Umbilical cord (tissue), 1 donor: ENCODE measurements at regions not wholly inside any gene's neighbourhood (a gene's known extent, or its start where the extent isn't known, plus 50 kb on each side); places are given as distances from the start of the nearest gene placed in this dataset.
"Not testable (repeated sequence)": the region's sequence is repeated elsewhere in the genome, so short reads cannot be mapped to it uniquely, and the experiment has no call there.

Experiments used
- DNase-seq: peaks from one replicate; pipeline ENCODE4 v3.0.0-alpha.2; 2015; ENCODE audit warnings: low spot score

- no peak for DNase-seq
Observed at GRCh38 chr2:878245-878930, 72.3 kb upstream of the SNTG2 start.

GRCh38 chr2:877747-878146 is 72.9 kb upstream of the SNTG2 start:
- no peak for DNase-seq

- no peak for DNase-seq
Observed at GRCh38 chr2:875687-876615, 74.7 kb upstream of the SNTG2 start.

GRCh38 chr2:873651-874580 is 76.7 kb upstream of the SNTG2 start:
- DNase-seq: no peak

DNA sequence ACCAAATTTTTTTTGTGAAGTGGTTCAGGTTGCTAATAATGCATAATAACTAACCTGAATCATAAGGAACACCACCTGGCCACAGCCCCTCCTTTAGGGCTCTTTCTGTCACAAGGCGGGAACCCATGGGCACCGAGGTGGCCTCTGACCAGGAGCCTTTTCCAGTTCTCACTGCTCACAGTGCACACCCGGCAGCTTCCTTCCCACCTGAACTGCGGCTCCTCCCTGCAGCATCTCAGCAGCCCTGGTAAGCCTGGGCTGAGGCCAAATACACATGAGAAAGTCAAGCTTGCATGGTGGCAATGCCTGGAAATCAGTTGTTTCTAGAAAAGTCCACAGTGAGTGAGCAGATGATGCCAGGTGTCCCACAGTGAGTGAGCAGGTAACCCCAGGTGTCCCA is 77.6 kb upstream of the SNTG2 start:
- DNase-seq: no peak

DNA sequence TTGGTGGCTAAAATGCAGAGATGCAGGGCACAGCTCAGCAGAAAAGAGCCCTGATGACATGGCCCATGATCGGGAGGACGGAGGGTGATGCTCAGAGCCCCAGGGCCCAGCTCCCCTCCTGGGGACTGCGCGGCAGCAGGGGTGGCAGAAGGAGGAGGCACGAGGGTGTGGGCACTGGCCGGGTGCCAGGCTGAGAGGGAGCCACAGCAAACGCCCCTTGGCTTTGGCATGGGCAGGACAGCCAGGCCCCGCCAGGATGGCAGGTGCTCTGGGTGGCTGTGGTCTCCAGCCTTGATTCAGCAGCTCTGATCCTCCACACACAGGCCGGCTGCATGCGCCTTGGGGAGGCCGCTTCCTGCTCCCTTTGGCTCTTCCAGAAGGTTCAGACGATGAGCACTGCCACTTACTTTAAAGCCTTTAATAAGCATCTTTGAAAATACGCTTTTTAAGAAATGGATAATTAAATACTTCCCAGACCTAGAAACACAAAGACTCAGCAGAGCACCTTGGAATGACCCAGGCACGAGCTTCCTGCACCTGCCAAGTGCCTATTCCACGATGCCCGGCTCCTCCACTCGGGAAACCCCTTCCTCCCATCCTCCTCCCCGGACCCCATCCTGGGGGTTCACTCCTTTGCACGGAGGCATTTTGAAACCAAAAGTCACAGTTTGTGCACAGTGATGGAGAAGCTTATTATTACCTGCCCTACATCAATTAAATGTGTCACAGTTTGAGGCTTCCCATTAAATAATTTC is 78.5 kb upstream of the SNTG2 start:
- no peak for DNase-seq

DNA sequence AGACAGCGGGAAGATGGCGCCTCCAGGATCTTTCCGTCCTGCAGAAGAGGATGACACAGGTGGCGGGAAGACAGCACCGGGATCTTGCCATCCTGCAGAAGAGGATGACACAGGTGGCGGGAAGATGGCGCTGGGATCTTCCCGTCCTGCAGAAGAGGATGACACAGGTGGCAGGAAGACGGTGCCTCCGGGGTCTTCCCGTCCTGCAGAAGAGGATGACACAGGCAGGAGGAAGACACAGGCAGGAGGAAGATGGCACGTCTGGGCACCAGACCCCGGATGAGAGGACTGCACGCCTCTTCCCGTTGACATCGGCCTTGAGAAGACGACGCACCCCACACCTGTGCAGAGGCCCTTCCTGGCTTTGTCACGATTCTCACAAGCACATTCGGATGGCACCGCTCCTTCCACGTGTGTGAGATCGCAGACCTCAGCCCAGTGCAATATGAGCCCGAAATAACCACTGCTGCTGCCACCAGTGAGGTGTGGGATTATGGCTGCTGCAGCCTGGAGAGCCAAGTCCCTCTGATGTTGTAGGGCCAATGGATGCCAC is 79.4 kb upstream of the SNTG2 start:
- no peak for DNase-seq

DNA sequence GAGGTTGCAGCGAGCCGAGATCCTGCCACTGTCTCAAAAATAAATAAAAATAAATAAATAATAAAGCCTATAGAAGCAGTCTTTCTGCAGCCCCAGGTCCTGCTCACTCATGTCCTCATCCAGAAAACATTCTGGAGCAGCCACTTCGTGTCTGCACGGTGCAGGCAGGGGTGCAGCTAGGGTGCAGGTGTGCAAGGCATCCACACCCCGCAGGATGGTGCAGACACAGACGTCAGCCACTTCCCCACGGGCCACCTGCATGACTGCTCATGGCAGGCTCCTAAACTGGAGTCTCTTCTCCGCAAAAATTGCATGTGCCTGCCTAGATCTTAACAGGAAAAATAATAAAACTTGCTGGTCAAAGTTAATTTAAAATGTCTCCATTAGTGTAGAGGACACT is 80.2 kb upstream of the SNTG2 start:
- no peak for DNase-seq

DNA sequence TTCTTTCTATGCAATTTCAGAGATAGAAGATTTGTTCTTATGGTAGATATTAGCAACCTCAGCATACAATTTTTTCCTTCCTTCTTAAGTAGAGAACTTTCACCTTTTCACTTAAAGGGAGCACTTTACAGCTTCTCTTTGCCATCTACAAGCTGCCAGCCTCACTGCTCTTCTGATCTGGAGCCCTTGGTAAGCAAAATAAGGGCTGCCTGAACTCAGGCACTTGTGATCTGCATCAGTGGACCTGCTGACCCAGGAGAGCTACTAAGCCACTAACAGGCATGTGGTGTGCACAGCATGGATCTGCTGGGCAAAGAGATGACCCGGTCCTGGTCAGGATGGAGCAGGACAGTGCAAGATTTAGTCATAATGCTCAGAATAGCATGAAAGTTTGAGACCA is 80.8 kb upstream of the SNTG2 start:
- no peak for DNase-seq

- DNase-seq: no peak
Observed at GRCh38 chr2:869357-869871, 81.2 kb upstream of the SNTG2 start.

GRCh38 chr2:868857-869256 is 81.8 kb upstream of the SNTG2 start:
- not testable (repeated sequence) for DNase-seq

- DNase-seq: no peak
Observed at GRCh38 chr2:867296-867695, 83.4 kb upstream of the SNTG2 start.

GRCh38 chr2:866887-867286 is 83.8 kb upstream of the SNTG2 start:
- DNase-seq: no peak

DNA sequence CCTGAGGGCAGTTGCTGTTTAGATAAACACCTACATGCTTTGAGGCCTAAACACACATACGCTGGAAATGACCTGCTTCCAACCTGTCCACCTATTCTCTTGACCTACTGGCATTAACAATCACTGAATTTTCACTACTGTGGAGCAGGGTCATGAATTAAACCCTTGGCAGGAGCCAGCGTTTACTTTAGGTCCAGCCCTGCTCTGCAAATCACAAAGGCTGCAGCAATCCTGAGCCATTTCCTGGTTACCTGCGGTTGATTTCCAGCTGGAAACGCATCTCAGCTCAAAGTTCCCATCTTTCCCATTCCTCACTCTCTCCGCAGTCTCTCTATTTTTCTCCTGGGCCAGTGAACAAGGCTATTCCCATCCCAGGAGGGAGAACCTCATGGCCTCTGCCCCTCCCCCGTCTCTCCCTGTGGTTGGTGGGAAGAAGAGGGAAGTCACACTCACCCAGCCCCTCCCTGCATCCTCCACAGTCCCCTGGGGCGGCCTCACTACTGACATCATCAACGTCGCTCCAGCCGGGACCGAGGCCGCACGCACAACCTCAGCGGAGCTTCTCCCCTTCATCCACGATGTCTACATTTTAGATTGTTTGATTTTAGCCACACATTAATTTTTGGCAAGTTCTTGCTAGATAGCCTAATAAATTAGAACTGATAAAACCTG is 84.5 kb upstream of the SNTG2 start:
- DNase-seq: no peak

- no peak for DNase-seq
Observed at GRCh38 chr2:864501-865106, 86.0 kb upstream of the SNTG2 start.

- no peak for DNase-seq
Observed at GRCh38 chr2:863732-864450, 86.8 kb upstream of the SNTG2 start.

DNA sequence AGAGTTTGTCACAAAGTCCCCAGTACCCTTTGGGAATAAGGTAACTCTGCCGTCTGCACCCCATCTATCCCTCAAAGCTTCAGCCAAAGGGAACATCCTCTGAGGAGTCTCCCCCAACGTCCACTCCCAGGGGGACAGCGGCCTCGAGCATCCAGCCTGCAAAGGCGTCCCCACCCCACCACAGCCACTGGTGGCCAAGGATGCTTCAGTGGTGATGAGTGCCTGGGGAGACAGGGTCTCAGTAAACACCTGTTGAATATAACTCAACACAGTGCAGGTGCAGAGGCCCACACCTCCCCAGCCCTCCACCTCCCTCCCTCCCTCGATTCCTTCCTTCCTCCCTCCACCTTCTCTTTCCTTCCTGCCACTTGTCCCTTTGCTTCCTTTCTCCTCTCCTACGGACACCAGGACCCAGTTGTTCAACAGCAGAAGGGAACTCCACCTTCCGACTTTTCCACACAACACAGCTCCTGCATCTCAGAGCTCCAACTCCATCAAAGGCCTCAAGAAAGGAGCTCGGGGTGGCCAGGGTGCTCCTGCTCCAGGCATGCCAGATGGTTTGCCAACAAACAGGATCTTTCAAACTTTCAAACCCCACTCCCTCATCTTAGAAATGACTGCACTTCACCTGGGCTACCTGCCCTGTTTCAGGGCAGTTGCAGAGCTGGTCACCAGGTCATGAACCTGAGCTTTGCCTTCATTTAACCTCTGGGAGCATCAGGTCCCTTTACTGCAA is 87.8 kb upstream of the SNTG2 start:
- no peak for DNase-seq

DNA sequence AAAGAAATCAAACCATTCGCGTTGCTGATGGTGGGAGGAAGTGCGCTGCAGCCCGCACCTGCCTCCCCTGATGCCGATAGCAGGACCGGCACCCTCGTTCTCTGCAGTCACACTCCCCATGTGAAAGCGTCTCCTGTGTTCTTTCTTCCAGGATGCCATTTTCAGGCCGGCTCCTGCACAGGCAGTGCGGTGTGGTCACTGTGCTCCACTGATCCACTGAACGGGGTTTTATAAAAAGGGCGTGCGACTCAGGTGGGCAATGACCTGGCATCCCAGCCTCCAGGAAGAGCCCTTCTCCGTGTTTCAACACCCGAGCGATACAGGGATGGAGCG is 88.3 kb upstream of the SNTG2 start:
- DNase-seq: no peak
